BLaER1 (cell line): ENCODE measurements at regions not wholly inside any gene's neighbourhood (a gene's known extent, or its start where the extent isn't known, plus 50 kb on each side); places are given as distances from the start of the nearest gene placed in this dataset.

ENCODE experiments used
- H3K27ac ChIP-seq: shearing (Covaris generic); formaldehyde crosslinking; 2 replicates; pipeline ENCODE4 v1.8.1; 2022
- H3K27me3 ChIP-seq: shearing (Covaris generic); formaldehyde crosslinking; 2 replicates; pipeline ENCODE4 v1.8.1; 2022
- H3K36me3 ChIP-seq: shearing (Covaris generic); formaldehyde crosslinking; 2 replicates; pipeline ENCODE4 v1.8.1; 2022
- H3K4me1 ChIP-seq: shearing (Covaris generic); formaldehyde crosslinking; 2 replicates; pipeline ENCODE4 v1.8.1; 2022
- H3K4me2 ChIP-seq: shearing (Covaris generic); formaldehyde crosslinking; 2 replicates; pipeline ENCODE4 v1.8.1; 2022
- H3K4me3 ChIP-seq: shearing (Covaris generic); formaldehyde crosslinking; 2 replicates; pipeline ENCODE4 v1.8.1; 2022
- H3K9ac ChIP-seq: shearing (Covaris generic); formaldehyde crosslinking; 2 replicates; pipeline ENCODE4 v1.8.1; 2022
- H3K9me3 ChIP-seq: shearing (Covaris generic); formaldehyde crosslinking; 2 replicates; pipeline ENCODE4 v1.8.1; 2022
- H4K20me1 ChIP-seq: shearing (Covaris generic); formaldehyde crosslinking; 2 replicates; pipeline ENCODE4 v1.8.1; 2022
- Cebpa-rat ChIP-seq: shearing (Covaris generic); IDR thresholded peaks from 2 replicates; pipeline ENCODE4 v1.8.1; 2022

DNA sequence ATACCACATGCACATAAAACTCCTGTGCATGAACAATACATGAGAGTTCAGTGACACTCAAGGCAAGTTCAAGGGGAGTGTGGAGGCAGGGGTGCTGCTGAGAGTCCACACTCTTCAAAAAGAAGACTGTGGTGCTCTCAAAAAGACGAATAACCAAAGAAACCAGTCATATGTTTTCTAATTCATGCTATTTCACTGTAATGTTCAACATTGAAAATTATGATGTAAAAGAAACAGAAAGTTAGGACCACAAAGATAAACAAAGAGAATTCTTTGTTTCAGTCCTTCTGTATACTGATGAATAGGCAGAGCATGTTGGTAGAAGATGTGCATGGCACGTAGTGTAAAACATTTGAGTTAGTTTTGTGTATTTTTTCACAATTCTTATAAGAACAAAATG, 864.2 kb upstream of the LRATD1 start:
- H3K9me3 ChIP-seq = no peaks in the 10 kb centered on the region
- no peaks in the 10 kb centered on the region for H3K27me3 ChIP-seq
- no peak overlapping the region for H3K4me3 ChIP-seq
- H3K36me3 ChIP-seq = no peaks in the 10 kb centered on the region
- no peaks in the 10 kb centered on the region for H3K4me1 ChIP-seq
- no peak overlapping the region for H3K4me2 ChIP-seq
- TF ChIP-seq Cebpa-rat = no peak
- no peak overlapping the region for H3K9ac ChIP-seq
- H3K27ac ChIP-seq = no peak overlapping the region
- H4K20me1 ChIP-seq = no peaks in the 10 kb centered on the region

DNA sequence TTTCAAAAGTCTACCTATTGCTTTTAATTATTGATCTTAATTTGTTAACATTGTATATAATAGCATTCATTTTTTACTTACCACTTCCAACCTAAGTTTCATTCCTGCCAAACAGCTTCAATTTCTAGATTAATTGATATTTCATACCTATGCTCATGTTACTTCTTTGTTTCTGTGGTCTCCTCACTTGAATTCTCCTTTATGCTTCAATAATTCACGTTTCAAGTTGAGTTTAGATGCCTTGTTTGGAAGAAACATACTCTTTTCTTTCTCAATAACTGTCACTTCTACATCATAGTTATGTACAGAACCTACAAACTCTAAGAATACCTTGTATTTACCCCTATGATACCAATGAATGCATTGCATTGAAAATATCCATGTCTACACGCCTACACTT, 862.2 kb upstream of the LRATD1 start:
- no peaks in the 10 kb centered on the region for H4K20me1 ChIP-seq
- H3K9ac ChIP-seq = no peak overlapping the region
- H3K4me2 ChIP-seq = no peak overlapping the region
- no peak overlapping the region for H3K4me3 ChIP-seq
- no peaks in the 10 kb centered on the region for H3K27me3 ChIP-seq
- no peaks in the 10 kb centered on the region for H3K36me3 ChIP-seq
- no peaks in the 10 kb centered on the region for H3K4me1 ChIP-seq
- no peak overlapping the region for H3K27ac ChIP-seq
- H3K9me3 ChIP-seq = no peaks in the 10 kb centered on the region
- TF ChIP-seq Cebpa-rat = no peak

GRCh38 chr2:13779996-13780395, 852.5 kb upstream of the LRATD1 start:
- Histone ChIP-seq H3K4me3 (no peak overlapping the region), H3K9me3 (no peaks in the 10 kb centered on the region), H4K20me1 (no peaks in the 10 kb centered on the region), H3K4me2 (no peak overlapping the region), H3K36me3 (no peaks in the 10 kb centered on the region), H3K27me3 (no peaks in the 10 kb centered on the region), H3K4me1 (no peaks in the 10 kb centered on the region), H3K27ac (no peak overlapping the region), H3K9ac (no peak overlapping the region)
- no peak for TF ChIP-seq Cebpa-rat

GRCh38 chr2:13791019-13791547, 841.4 kb upstream of the LRATD1 start:
- no peak for TF ChIP-seq Cebpa-rat
- Histone ChIP-seq H3K27ac (no peak overlapping the region), H3K4me2 (no peak overlapping the region)

DNA sequence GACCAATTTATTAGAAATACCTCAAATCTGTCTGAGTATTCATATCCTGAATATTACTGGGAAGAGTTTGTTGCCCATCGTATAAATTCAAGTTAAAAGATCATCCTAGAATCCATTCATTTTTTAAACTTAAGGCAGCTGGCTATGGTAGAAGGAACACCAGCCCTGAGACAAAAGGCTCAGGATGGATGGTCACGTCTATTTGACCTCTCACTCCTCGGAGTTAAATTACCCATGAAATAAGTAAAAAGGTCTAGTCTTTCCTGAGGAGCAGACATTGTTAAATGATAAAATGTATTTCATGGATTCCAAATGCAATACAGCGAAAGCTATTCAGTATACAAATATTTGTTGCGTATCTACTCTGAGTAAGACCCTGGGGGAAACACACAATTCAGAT, 826.0 kb upstream of the LRATD1 start:
- no peak for TF ChIP-seq Cebpa-rat
- H3K9ac ChIP-seq = no peak overlapping the region
- H3K4me2 ChIP-seq = no peak overlapping the region

More at GRCh38 chr2:13791019-13791547, 841.4 kb upstream of the LRATD1 start:
- H3K27me3 ChIP-seq = no peaks in the 10 kb centered on the region
- H3K9ac ChIP-seq = no peak overlapping the region
- no peaks in the 10 kb centered on the region for H3K4me1 ChIP-seq
- no peaks in the 10 kb centered on the region for H3K9me3 ChIP-seq
- H4K20me1 ChIP-seq = no peaks in the 10 kb centered on the region
- H3K4me3 ChIP-seq = no peak overlapping the region
- H3K36me3 ChIP-seq = no peaks in the 10 kb centered on the region

DNA sequence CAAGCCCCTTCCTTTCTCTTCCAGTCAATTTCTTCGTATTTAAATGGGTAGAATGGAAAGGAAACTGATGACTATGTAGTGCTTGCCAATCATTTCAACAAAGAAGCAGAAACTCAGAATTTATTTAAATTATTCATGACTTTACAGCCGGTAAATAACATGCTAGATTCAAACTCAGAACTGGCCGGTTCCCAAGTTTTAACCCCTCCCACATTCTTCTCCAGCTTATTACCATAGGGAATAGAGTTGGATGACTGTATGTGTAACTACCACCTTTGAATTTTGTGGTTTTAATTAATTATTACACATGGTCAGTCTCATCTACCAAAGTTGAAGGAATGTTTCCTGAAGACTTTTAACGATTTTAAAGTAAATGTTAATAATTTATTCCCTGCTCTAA, 819.3 kb upstream of the LRATD1 start:
- H3K9ac ChIP-seq = no peak overlapping the region
- no peak overlapping the region for H3K27ac ChIP-seq
- no peak overlapping the region for H3K4me2 ChIP-seq
- TF ChIP-seq Cebpa-rat = no peak
- H3K9me3 ChIP-seq = no peaks in the 10 kb centered on the region
- H3K36me3 ChIP-seq = no peaks in the 10 kb centered on the region
- no peak overlapping the region for H3K4me3 ChIP-seq
- no peaks in the 10 kb centered on the region for H3K4me1 ChIP-seq
- H4K20me1 ChIP-seq = no peaks in the 10 kb centered on the region
- H3K27me3 ChIP-seq = no peaks in the 10 kb centered on the region

More for the DNA sequence above, 826.0 kb upstream of the LRATD1 start:
- Histone ChIP-seq H3K27ac (no peak overlapping the region), H3K4me3 (no peak overlapping the region), H4K20me1 (no peaks in the 10 kb centered on the region), H3K36me3 (no peaks in the 10 kb centered on the region), H3K4me1 (no peaks in the 10 kb centered on the region), H3K9me3 (no peaks in the 10 kb centered on the region), H3K27me3 (no peaks in the 10 kb centered on the region)

- Histone ChIP-seq H3K27me3 (no peaks in the 10 kb centered on the region), H3K36me3 (no peaks in the 10 kb centered on the region), H3K4me3 (no peak overlapping the region), H3K4me2 (no peak overlapping the region), H3K9ac (no peak overlapping the region), H3K9me3 (no peaks in the 10 kb centered on the region), H3K27ac (no peak overlapping the region), H4K20me1 (no peaks in the 10 kb centered on the region), H3K4me1 (no peaks in the 10 kb centered on the region)
- no peak for TF ChIP-seq Cebpa-rat
These were observed 814.5 kb upstream of the LRATD1 start for GRCh38 chr2:13818002-13818401.

DNA sequence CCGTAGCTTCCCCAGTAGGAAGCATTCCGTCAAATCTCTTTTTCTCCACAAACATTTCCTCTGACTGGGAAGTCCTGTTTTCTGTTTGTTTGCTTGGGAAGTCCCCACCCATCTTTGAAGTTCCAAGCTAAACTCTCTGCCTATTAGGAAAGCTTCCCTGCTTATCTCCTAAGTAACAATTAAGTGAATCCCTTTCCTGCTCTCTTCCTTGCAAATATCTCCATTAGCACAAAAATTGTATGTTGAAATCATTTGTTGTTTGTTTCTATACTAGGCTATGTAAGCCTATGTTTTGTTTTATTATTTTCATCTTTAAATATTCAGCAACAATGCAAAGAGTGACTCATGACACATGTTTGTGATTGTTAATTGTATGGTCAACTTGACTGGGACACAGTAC, 812.6 kb upstream of the LRATD1 start:
- Histone ChIP-seq H3K27ac (no peak overlapping the region), H3K4me2 (no peak overlapping the region), H3K4me1 (no peaks in the 10 kb centered on the region), H3K36me3 (no peaks in the 10 kb centered on the region), H3K27me3 (no peaks in the 10 kb centered on the region), H4K20me1 (no peaks in the 10 kb centered on the region), H3K9me3 (no peaks in the 10 kb centered on the region), H3K4me3 (no peak overlapping the region), H3K9ac (no peak overlapping the region)
- TF ChIP-seq Cebpa-rat = no peak

- Histone ChIP-seq H3K27me3 (no peaks in the 10 kb centered on the region), H4K20me1 (no peaks in the 10 kb centered on the region), H3K27ac (no peak overlapping the region), H3K9ac (no peak overlapping the region), H3K4me1 (no peaks in the 10 kb centered on the region), H3K4me3 (no peak overlapping the region), H3K9me3 (no peaks in the 10 kb centered on the region), H3K36me3 (no peaks in the 10 kb centered on the region), H3K4me2 (no peak overlapping the region)
- TF ChIP-seq Cebpa-rat = no peak
These were observed 811.1 kb upstream of the LRATD1 start for GRCh38 chr2:13821255-13821880.

- Histone ChIP-seq H3K9me3 (no peaks in the 10 kb centered on the region), H3K4me3 (no peak overlapping the region), H4K20me1 (no peaks in the 10 kb centered on the region), H3K9ac (no peak overlapping the region), H3K27ac (no peak overlapping the region), H3K27me3 (no peaks in the 10 kb centered on the region), H3K36me3 (no peaks in the 10 kb centered on the region), H3K4me1 (no peaks in the 10 kb centered on the region), H3K4me2 (no peak overlapping the region)
- TF ChIP-seq Cebpa-rat = no peak
These were observed 810.2 kb upstream of the LRATD1 start for GRCh38 chr2:13822365-13822764.
